Liver (tissue), 8 donors: ENCODE measurements at regions not wholly inside any gene's neighbourhood (a gene's known extent, or its start where the extent isn't known, plus 50 kb on each side); places are given as distances from the start of the nearest gene placed in this dataset.

Experiments
- DNase-seq: peaks from one replicate; pipeline ENCODE4 v3.0.0-alpha.2; 2017; ENCODE audit warnings: low spot score
- H3K27ac ChIP-seq, 2 donors: one replicate each; pipeline ENCODE4 v1.7.0; 2013; ENCODE audit warnings: inconsistent platforms in 2 of 2, low read length in 2 of 2, control low read depth in 1 of 2, low read depth in 1 of 2, mild to moderate bottlenecking in 1 of 2
- H3K27me3 ChIP-seq, 4 donors: one replicate each; pipeline versions ENCODE4 v1.6.1 to v1.7.0; 2013; ENCODE audit warnings: low read length in 3 of 4, inconsistent platforms in 1 of 4, mild to moderate bottlenecking in 1 of 4, moderate library complexity in 1 of 4; ENCODE audit not compliant: control insufficient read depth in 4 of 4, insufficient read depth in 4 of 4
- H3K36me3 ChIP-seq, 4 donors: one replicate each; pipeline versions ENCODE4 v1.6.1 to v1.7.0; 2013; ENCODE audit warnings: low read length in 3 of 4, mild to moderate bottlenecking in 3 of 4, low read depth in 1 of 4, moderate library complexity in 1 of 4; ENCODE audit not compliant: control insufficient read depth in 4 of 4, insufficient read depth in 3 of 4
- H3K4me1 ChIP-seq, 4 donors: one replicate each; pipeline versions ENCODE4 v1.6.1 to v1.7.0; 2013; ENCODE audit warnings: low read length in 3 of 4, mild to moderate bottlenecking in 3 of 4, moderate library complexity in 1 of 4; ENCODE audit not compliant: control insufficient read depth in 4 of 4, insufficient read depth in 4 of 4
- H3K4me3 ChIP-seq, 3 donors: one replicate each; pipeline versions ENCODE4 v1.6.1 to v1.7.0; 2013; ENCODE audit warnings: low read length in 3 of 3, control low read depth in 1 of 3, low read depth in 1 of 3, mild to moderate bottlenecking in 1 of 3
- H3K9ac ChIP-seq, 2 donors: one replicate each; pipeline ENCODE4 v1.7.0; 2013; ENCODE audit warnings: low read length in 2 of 2, mild to moderate bottlenecking in 2 of 2, moderate library complexity in 2 of 2, control low read depth in 1 of 2, low read depth in 1 of 2
- H3K9me3 ChIP-seq, 4 donors: one replicate each; pipeline versions ENCODE4 v1.6.1 to v1.7.0; 2013; ENCODE audit warnings: low read length in 3 of 4; ENCODE audit not compliant: control insufficient read depth in 4 of 4
- ATF3 ChIP-seq: IDR thresholded peaks from 2 replicates; pipeline ENCODE4 v1.6.1; 2016; ENCODE audit warnings: antibody characterized with exemption
- CTCF ChIP-seq: fragments of 150-350 bp; IDR thresholded peaks from 2 replicates; pipeline ENCODE4 v1.5.1; 2017; ENCODE audit warnings: improper control_type of control experiment, low read depth, low read length; ENCODE audit not compliant: missing input control
- EGR1 ChIP-seq, 2 donors: IDR thresholded peaks; 2 replicates each; pipeline ENCODE4 v1.6.1; 2016 to 2018; ENCODE audit warnings: antibody characterized with exemption in 2 of 2, low read depth in 2 of 2
- FOXA1 ChIP-seq: IDR thresholded peaks from 2 replicates; pipeline ENCODE4 v1.6.1; 2016; ENCODE audit warnings: antibody characterized with exemption
- FOXA2 ChIP-seq: IDR thresholded peaks from 2 replicates; pipeline ENCODE4 v1.6.1; 2016; ENCODE audit warnings: antibody characterized with exemption
- GABPA ChIP-seq, 2 donors: IDR thresholded peaks in 1 of 2; conservative IDR thresholded peaks in 1 of 2; 2 replicates each; pipeline ENCODE4 v1.6.1; 2016; ENCODE audit warnings: antibody characterized with exemption in 2 of 2, mild to moderate bottlenecking in 1 of 2, moderate library complexity in 1 of 2
- HNF4A ChIP-seq, 2 donors: conservative IDR thresholded peaks; 2 replicates each; pipeline ENCODE4 v1.6.1; 2016; ENCODE audit warnings: antibody characterized with exemption in 2 of 2, mild to moderate bottlenecking in 2 of 2
- HNF4G ChIP-seq: IDR thresholded peaks from 2 replicates; pipeline ENCODE4 v1.6.1; 2016; ENCODE audit warnings: antibody characterized with exemption
- JUND ChIP-seq, 2 donors: IDR thresholded peaks; 2 replicates each; pipeline ENCODE4 v1.6.1; 2016; ENCODE audit warnings: antibody characterized with exemption in 2 of 2
- MAX ChIP-seq: IDR thresholded peaks from 2 replicates; pipeline ENCODE4 v1.6.1; 2016; ENCODE audit warnings: antibody characterized with exemption
- NR2F2 ChIP-seq: IDR thresholded peaks from 2 replicates; pipeline ENCODE4 v1.6.1; 2016; ENCODE audit warnings: antibody characterized with exemption
- RAD21 ChIP-seq, 2 donors: IDR thresholded peaks; 2 replicates each; pipeline ENCODE4 v1.6.1; 2016; ENCODE audit warnings: antibody characterized with exemption in 2 of 2, mild to moderate bottlenecking in 2 of 2
- REST ChIP-seq: IDR thresholded peaks from 2 replicates; pipeline ENCODE4 v1.6.1; 2016; ENCODE audit warnings: antibody characterized with exemption, mild to moderate bottlenecking
- RXRA ChIP-seq, 2 donors: IDR thresholded peaks; 2 replicates each; pipeline ENCODE4 v1.6.1; 2017 to 2018; ENCODE audit warnings: antibody characterized with exemption in 2 of 2, mild to moderate bottlenecking in 1 of 2
- SP1 ChIP-seq: IDR thresholded peaks from 2 replicates; pipeline ENCODE4 v1.6.1; 2018; ENCODE audit warnings: antibody characterized with exemption, mild to moderate bottlenecking
- TAF1 ChIP-seq: conservative IDR thresholded peaks from 2 replicates; pipeline ENCODE4 v1.6.1; 2016; ENCODE audit warnings: antibody characterized with exemption, mild to moderate bottlenecking
- YY1 ChIP-seq: IDR thresholded peaks from 2 replicates; pipeline ENCODE4 v1.6.1; 2016; ENCODE audit warnings: antibody characterized with exemption, mild to moderate bottlenecking
- ZBTB33 ChIP-seq: IDR thresholded peaks from 2 replicates; pipeline ENCODE4 v1.6.1; 2016; ENCODE audit warnings: antibody characterized with exemption
- WGBS: extraction: QIAGEN DNeasy Blood & Tissue Kit; methylation state at CpG from one replicate; pipeline ENCODE4 v1.1.7; 2013; 5-methylcytosine and 5-hydroxymethylcytosine counted together
- donor health status: healthy.
- donor health status: healthy.
- donor health status: healthy.
- donor health status: healthy.
- donor health status: healthy.

GRCh38 chr20:48204499-48204898 is 419.2 kb upstream of the SULF2 start:
- Histone ChIP-seq H3K36me3 (no peaks in the 10 kb centered on the region), H3K27me3 (no peaks in the 10 kb centered on the region), H3K4me3 (no peak overlapping the region), H3K9me3 (no peaks in the 10 kb centered on the region), H3K9ac (no peak overlapping the region), H3K4me1 (no peaks in the 10 kb centered on the region), H3K27ac (no peak overlapping the region)
- no peak for TF ChIP-seq GABPA (IDR thresholded peaks at IDR 0.05 in 1 of 2, conservative IDR thresholded peaks at IDR 0.05 in 1 of 2)
- TF ChIP-seq TAF1: no peak
- no peak for TF ChIP-seq HNF4A (conservative IDR thresholded peaks at IDR 0.05)
- TF ChIP-seq MAX: no peak
- TF ChIP-seq FOXA1: no peak
- 90% methylated on average over 9 of the region's 9 CpGs for WGBS
- no peak for DNase-seq

GRCh38 chr20:48203252-48203651 is 418.0 kb upstream of the SULF2 start:
- H3K9me3 ChIP-seq: no peaks in the 10 kb centered on the region
- H3K9ac ChIP-seq: no peak overlapping the region
- DNase-seq: no peak
- H3K27ac ChIP-seq: no peak overlapping the region
- H3K4me1 ChIP-seq: no peaks in the 10 kb centered on the region
- WGBS: 55% methylated on average over 6 of the region's 6 CpGs
- no peak overlapping the region for H3K4me3 ChIP-seq
- H3K27me3 ChIP-seq: no peaks in the 10 kb centered on the region
- TF ChIP-seq HNF4G: no peak
- TF ChIP-seq FOXA1: no peak
- no peak for TF ChIP-seq MAX
- TF ChIP-seq FOXA2: no peak
- TF ChIP-seq YY1: no peak
- no peak for TF ChIP-seq SP1
- no peak for TF ChIP-seq NR2F2
- no peak for TF ChIP-seq GABPA (IDR thresholded peaks at IDR 0.05 in 1 of 2, conservative IDR thresholded peaks at IDR 0.05 in 1 of 2)
- no peak for TF ChIP-seq ATF3
- no peak for TF ChIP-seq EGR1 (IDR thresholded peaks at IDR 0.05; ENCODE audit: low read depth in 2 of 2)
- TF ChIP-seq RAD21 (IDR thresholded peaks at IDR 0.05): no peak
- no peak for TF ChIP-seq ZBTB33
- no peak for TF ChIP-seq RXRA (IDR thresholded peaks at IDR 0.05)
- no peak for TF ChIP-seq CTCF
- TF ChIP-seq REST: no peak
- no peak for TF ChIP-seq JUND (IDR thresholded peaks at IDR 0.05)
- no peak for TF ChIP-seq HNF4A (conservative IDR thresholded peaks at IDR 0.05)
- TF ChIP-seq TAF1: no peak
- H3K36me3 ChIP-seq: no peaks in the 10 kb centered on the region
